PFSK-1 (cell line): ENCODE measurements at regions not wholly inside any gene's neighbourhood (a gene's known extent, or its start where the extent isn't known, plus 50 kb on each side); places are given as distances from the start of the nearest gene placed in this dataset.

Source experiments
- FOXP2 ChIP-seq: optimal IDR thresholded peaks from 2 replicates; pipeline ENCODE3; 2011; ENCODE audit warnings: borderline replicate concordance, control low read depth, inconsistent platforms; ENCODE audit not compliant: insufficient read depth; ENCODE audit errors: extremely low read length, extremely low read depth
- POLR2AphosphoS5 ChIP-seq: IDR thresholded peaks from 2 replicates; pipeline ENCODE4 v1.6.1; 2012; ENCODE audit warnings: low read depth, mild to moderate bottlenecking, control low read depth, low read length, moderate library complexity
- REST ChIP-seq, 2 experiments: IDR thresholded peaks; 2 replicates each; pipeline versions ENCODE4 v1.6.1 to v1.8.0; 2011 to 2012; ENCODE audit warnings: low read depth in 2 of 2, low read length in 2 of 2, control low read depth in 1 of 2, inconsistent platforms in 1 of 2, mild to moderate bottlenecking in 1 of 2, moderate library complexity in 1 of 2; ENCODE audit not compliant: insufficient read depth in 1 of 2
- SIN3A ChIP-seq: IDR thresholded peaks from 2 replicates; pipeline ENCODE4 v1.6.1; 2012; ENCODE audit warnings: mild to moderate bottlenecking, low read length, moderate library complexity, borderline replicate concordance; ENCODE audit not compliant: insufficient read depth
- TAF1 ChIP-seq: IDR thresholded peaks from 2 replicates; pipeline ENCODE4 v1.6.1; 2012; ENCODE audit warnings: low read length, control low read depth, borderline replicate concordance; ENCODE audit not compliant: insufficient read depth

GRCh38 chr19:29129148-29129547 lies 83.8 kb downstream of the UQCRFS1 start:
- TF ChIP-seq SIN3A (no peak), TAF1 (no peak), REST (IDR thresholded peaks at IDR 0.05; ENCODE audit: insufficient read depth in 1 of 2, low read depth in 2 of 2, low read length in 2 of 2) (no peak), FOXP2 (no peak), POLR2AphosphoS5 (no peak)

GRCh38 chr19:29128203-29128602 lies 84.7 kb downstream of the UQCRFS1 start:
- TF ChIP-seq FOXP2 = no peak
- TF ChIP-seq POLR2AphosphoS5 = no peak
- TF ChIP-seq REST (IDR thresholded peaks at IDR 0.05; ENCODE audit: insufficient read depth in 1 of 2, low read depth in 2 of 2, low read length in 2 of 2) = no peak
- TF ChIP-seq SIN3A = no peak
- no peak for TF ChIP-seq TAF1

- TF ChIP-seq FOXP2 = no peak
- TF ChIP-seq POLR2AphosphoS5 = no peak
- no peak for TF ChIP-seq REST (IDR thresholded peaks at IDR 0.05; ENCODE audit: insufficient read depth in 1 of 2, low read depth in 2 of 2, low read length in 2 of 2)
- TF ChIP-seq SIN3A = no peak
- TF ChIP-seq TAF1 = no peak
Measured at GRCh38 chr19:29122185-29122584, 90.8 kb downstream of the UQCRFS1 start.

- TF ChIP-seq TAF1 = no peak
- TF ChIP-seq SIN3A = no peak
- TF ChIP-seq FOXP2 = no peak
- TF ChIP-seq POLR2AphosphoS5 = no peak
Measured at GRCh38 chr19:29121684-29122083, 91.3 kb downstream of the UQCRFS1 start.

GRCh38 chr19:29120466-29120865 lies 92.5 kb downstream of the UQCRFS1 start:
- no peak for TF ChIP-seq FOXP2
- no peak for TF ChIP-seq POLR2AphosphoS5
- no peak for TF ChIP-seq REST (IDR thresholded peaks at IDR 0.05; ENCODE audit: insufficient read depth in 1 of 2, low read depth in 2 of 2, low read length in 2 of 2)
- TF ChIP-seq SIN3A = no peak
- TF ChIP-seq TAF1 = no peak
